K562 (cell line): ENCODE measurements at regions not wholly inside any gene's neighbourhood (a gene's known extent, or its start where the extent isn't known, plus 50 kb on each side); places are given as distances from the start of the nearest gene placed in this dataset.

ENCODE experiments used
- ATAC-seq: fragments of 200-7000 bp; cut with Tn5 transposase; 3 replicates; pipeline ENCODE4 v1.9.1; 2020; ENCODE audit warnings: moderate library complexity
- BruUV-seq: library from RNA; stranded (reverse); fragments of 400-500 nt; replicated peaks from 2 replicates; lab custom pipeline; 2021; lab: Mats Ljungman, UMichigan
- CTCF ChIA-PET: fragments of 300-600 bp; formaldehyde crosslinking; extraction: SDS; loops from one replicate; lab custom pipeline; 2021; ENCODE audit warnings: low intra/inter-chr PET ratio; lab: Yijun Ruan, JAX
- POLR2A ChIA-PET: fragments of 300-600, 350-650 bp; sonication (Branson Sonifier 250); formaldehyde crosslinking; extraction: SDS; loops from one replicate; lab custom pipeline; 2021; ENCODE audit warnings: antibody characterized with exemption, inconsistent platforms; lab: Yijun Ruan, JAX
- DNase-seq, 4 experiments: peaks; one replicate each; pipeline versions ENCODE4 v3.0.0 to v3.0.0-alpha.2; 2011 to 2018; ENCODE audit warnings: low spot score in 3 of 4, mixed read lengths in 3 of 4; ENCODE audit errors: extremely low read depth in 1 of 4
- FAIRE-seq: peaks from 2 replicates; lab custom pipeline; 2011; peaks lifted over from hg19 to GRCh38; lab: Jason Lieb, UNC
- H2AFZ ChIP-seq: 2 replicates; pipeline ENCODE4 v1.6.0; 2011; ENCODE audit warnings: low read depth, low read length, control low read depth, inconsistent platforms
- H3K27ac ChIP-seq: fragments of 200-600 bp; 3 replicates; pipeline ENCODE4 v1.8.0; 2011; ENCODE audit warnings: low read depth, mild to moderate bottlenecking, control low read depth, inconsistent platforms, low read length, moderate library complexity, mixed read lengths; ENCODE audit errors: extremely low read depth
- H3K27me3 ChIP-seq, 2 experiments: fragments of 300-600 bp in 1 of 2; 2 replicates in 1 of 2; 3 replicates in 1 of 2; pipeline versions ENCODE4 v1.6.0 to v1.8.0; 2011; ENCODE audit warnings: inconsistent platforms in 2 of 2, low read length in 2 of 2, mild to moderate bottlenecking in 1 of 2, mixed read lengths in 1 of 2, moderate library complexity in 1 of 2; ENCODE audit not compliant: control insufficient read depth in 2 of 2, insufficient read depth in 2 of 2
- H3K36me3 ChIP-seq: fragments of 300-600 bp; 3 replicates; pipeline ENCODE4 v1.8.0; 2011; ENCODE audit warnings: mild to moderate bottlenecking, low read length, inconsistent platforms; ENCODE audit not compliant: control insufficient read depth, insufficient read depth
- H3K4me1 ChIP-seq, 2 experiments: fragments of 200-600 bp in 1 of 2; replicated peaks in 1 of 2; 2 replicates in 1 of 2; 3 replicates in 1 of 2; pipeline versions ENCODE4 v1.5.1 to v1.8.0; 2011; ENCODE audit warnings: inconsistent platforms in 2 of 2, low read length in 2 of 2, mild to moderate bottlenecking in 1 of 2, mixed read lengths in 1 of 2, moderate library complexity in 1 of 2; ENCODE audit not compliant: control insufficient read depth in 2 of 2, insufficient read depth in 2 of 2
- H3K4me2 ChIP-seq: 2 replicates; pipeline ENCODE4 v1.6.1; 2011; ENCODE audit warnings: low read length, control low read depth, inconsistent platforms, mixed read lengths; ENCODE audit not compliant: insufficient read depth
- H3K4me3 ChIP-seq: fragments of 200-600 bp; sonication (generic), shearing (Covaris generic); 2 replicates; pipeline ENCODE4 v1.5.1; 2016; ENCODE audit warnings: control low read depth, inconsistent platforms
- H3K79me2 ChIP-seq: fragments of 200-600 bp; 3 replicates; pipeline ENCODE4 v1.8.0; 2011; ENCODE audit warnings: low read length, inconsistent platforms; ENCODE audit not compliant: control insufficient read depth, insufficient read depth
- H3K9ac ChIP-seq, 2 experiments: 2 replicates each; pipeline versions ENCODE4 v1.6.0 to v1.6.1; 2011; ENCODE audit warnings: low read depth in 2 of 2, low read length in 2 of 2, control low read depth in 1 of 2, inconsistent platforms in 1 of 2, mild to moderate bottlenecking in 1 of 2, mixed read lengths in 1 of 2; ENCODE audit not compliant: insufficient read depth in 1 of 2
- H3K9me1 ChIP-seq: one replicate; pipeline ENCODE4 v1.6.0; 2011; ENCODE audit warnings: inconsistent platforms, mild to moderate bottlenecking, low read length, moderate library complexity; ENCODE audit not compliant: control insufficient read depth, insufficient read depth
- H3K9me3 ChIP-seq: replicated peaks from 2 replicates; pipeline ENCODE4 v1.5.1; 2011; ENCODE audit warnings: low read depth, low read length, inconsistent platforms; ENCODE audit not compliant: control insufficient read depth, insufficient read depth
- H4K20me1 ChIP-seq: replicated peaks from 2 replicates; pipeline ENCODE4 v1.6.1; 2011; ENCODE audit warnings: low read length, inconsistent platforms, mixed read lengths; ENCODE audit not compliant: control insufficient read depth, insufficient read depth
- ARID1B ChIP-seq: fragments of 450-650 bp; IDR thresholded peaks from 2 replicates; pipeline ENCODE4 v1.6.1; 2016; ENCODE audit warnings: antibody characterized with exemption, mild to moderate bottlenecking, inconsistent platforms
- E2F5 ChIP-seq: sonication (generic); formaldehyde crosslinking; IDR thresholded peaks from 2 replicates; pipeline ENCODE4 v1.8.0; 2022; ENCODE audit warnings: mild to moderate bottlenecking, missing genetic modification reagents
- FOXA3 ChIP-seq, 2 experiments: fragments of 450-650 bp in 1 of 2; sonication (generic) in 1 of 2; formaldehyde crosslinking; IDR thresholded peaks in 1 of 2; conservative IDR thresholded peaks in 1 of 2; 2 replicates each; pipeline versions ENCODE4 v1.4.0 to v1.8.0; 2020 to 2022; ENCODE audit warnings: mild to moderate bottlenecking in 2 of 2, missing genetic modification reagents in 1 of 2
- GABPB2 ChIP-seq: fragments of 250-450 bp; sonication (Bioruptor Pico); conservative IDR thresholded peaks from 2 replicates; pipeline ENCODE4 v1.5.1; 2021; ENCODE audit warnings: mild to moderate bottlenecking
- NR3C1 ChIP-seq: sonication (generic); formaldehyde crosslinking; IDR thresholded peaks from 2 replicates; pipeline ENCODE4 v1.8.1; 2022; ENCODE audit warnings: missing genetic modification reagents
- OTX1 ChIP-seq: fragments of 450-650 bp; formaldehyde crosslinking; IDR thresholded peaks from 2 replicates; pipeline ENCODE4 v1.4.0; 2022; ENCODE audit warnings: mild to moderate bottlenecking
- PCBP2 ChIP-seq: fragments of 200-400 bp; formaldehyde crosslinking; IDR thresholded peaks from 2 replicates; pipeline ENCODE4 v1.6.1; 2018; ENCODE audit warnings: low read length, low read depth, mild to moderate bottlenecking, moderate library complexity; ENCODE audit not compliant: poor library complexity, severe bottlenecking
- POLR2B ChIP-seq: fragments of 450-650 bp; IDR thresholded peaks from 2 replicates; pipeline ENCODE4 v1.6.1; 2018; ENCODE audit warnings: low read depth; ENCODE audit not compliant: partially characterized antibody
- RNF219 ChIP-seq: fragments of 250-450 bp; sonication (Bioruptor Pico); IDR thresholded peaks from 2 replicates; pipeline ENCODE4 v1.5.0; 2022; ENCODE audit warnings: mild to moderate bottlenecking
- RUNX1 ChIP-seq: sonication (generic); IDR thresholded peaks from 2 replicates; pipeline ENCODE4 v1.6.1; 2016; ENCODE audit warnings: antibody characterized with exemption, low read depth
- SETDB1 ChIP-seq: IDR thresholded peaks from one replicate; pipeline ENCODE4 v1.6.1; 2012; ENCODE audit warnings: low read length, control low read depth, inconsistent platforms
- STAT5A ChIP-seq: IDR thresholded peaks from 2 replicates; pipeline ENCODE4 v1.6.1; 2012; ENCODE audit warnings: low read length, inconsistent platforms, borderline replicate concordance
- SUPT5H ChIP-seq: fragments of 450-650 bp; IDR thresholded peaks from 2 replicates; pipeline ENCODE4 v1.6.1; 2016
- TAL1 ChIP-seq: fragments of 450-650 bp; IDR thresholded peaks from 2 replicates; pipeline ENCODE4 v1.6.1; 2016; ENCODE audit warnings: mild to moderate bottlenecking
- TBP ChIP-seq: optimal IDR thresholded peaks from 2 replicates; pipeline ENCODE3; 2011; ENCODE audit warnings: low read depth, low read length, improper control_type of control experiment
- ZBTB17 ChIP-seq: fragments of 450-650 bp; formaldehyde crosslinking; IDR thresholded peaks from 2 replicates; pipeline ENCODE4 v1.4.0; 2020; ENCODE audit warnings: mild to moderate bottlenecking
- ZNF12 ChIP-seq: sonication (generic); formaldehyde crosslinking; IDR thresholded peaks from 2 replicates; pipeline ENCODE4 v1.4.0; 2020; ENCODE audit warnings: mild to moderate bottlenecking, missing genetic modification reagents
- ZNF583 ChIP-seq: fragments of 250-450 bp; sonication (Bioruptor Pico); IDR thresholded peaks from 2 replicates; pipeline ENCODE4 v1.4.0; 2020
- in situ Hi-C: fragments of 300-500 bp; cut with MboI; formaldehyde crosslinking; loops from 4 replicates; pipeline ENCODE4 v1.15.0; 2018; ENCODE audit warnings: inconsistent platforms, mixed read lengths
- intact Hi-C: fragments of 100-400 bp; cut with micrococcal nuclease; formaldehyde crosslinking; loops from 2 replicates; pipeline ENCODE4 v1.14.2; 2022

GRCh38 chr2:142325870-142326269 lies 195.1 kb upstream of the LRP1B start:
- in situ Hi-C loops, result no loop called here
- no peak overlapping the region for H3K9ac ChIP-seq
- no peaks in the 10 kb centered on the region for H3K9me3 ChIP-seq
- no peak for FAIRE-seq
- no TSS peak for BruUV-seq
- H2AFZ ChIP-seq, result no peak overlapping the region
- POLR2A ChIA-PET, result no interaction called here
- H4K20me1 ChIP-seq, result no peaks in the 10 kb centered on the region
- CTCF ChIA-PET, result no interaction called here
- no peaks in the 10 kb centered on the region for H3K79me2 ChIP-seq
- no peak overlapping the region for H3K27ac ChIP-seq
- no peaks in the 10 kb centered on the region for H3K9me1 ChIP-seq
- no peak for DNase-seq
- H3K36me3 ChIP-seq, result no peaks in the 10 kb centered on the region
- ATAC-seq, result no peak
- H3K4me1 ChIP-seq, result no peaks in the 10 kb centered on the region
- TF ChIP-seq ZNF12 (CRISPR knock-in tag) (no peak), ARID1B (no peak), RUNX1 (no peak), ZNF583 (CRISPR knock-in tag) (no peak), OTX1 (CRISPR knock-in tag) (no peak), SETDB1 (no peak), NR3C1 (no peak), STAT5A (no peak), RNF219 (CRISPR knock-in tag) (no peak), ZBTB17 (CRISPR knock-in tag) (no peak), PCBP2 (no peak), E2F5 (CRISPR knock-in tag) (no peak), TAL1 (no peak), FOXA3 (CRISPR knock-in tag; conservative IDR thresholded peaks at IDR 0.05 in 1 of 2, IDR thresholded peaks at IDR 0.05 in 1 of 2) (no peak), TBP (no peak), SUPT5H (no peak), GABPB2 (no peak), POLR2B (no peak)
- intact Hi-C loops, result no loop called here
- H3K27me3 ChIP-seq, result no peaks in the 10 kb centered on the region
- H3K4me2 ChIP-seq, result no peak overlapping the region
- H3K4me3 ChIP-seq, result no peak overlapping the region
